ENCODE measurements at regions not wholly inside any gene's neighbourhood (a gene's known extent, or its start where the extent isn't known, plus 50 kb on each side); places are given as distances from the start of the nearest gene placed in this dataset.

DNA sequence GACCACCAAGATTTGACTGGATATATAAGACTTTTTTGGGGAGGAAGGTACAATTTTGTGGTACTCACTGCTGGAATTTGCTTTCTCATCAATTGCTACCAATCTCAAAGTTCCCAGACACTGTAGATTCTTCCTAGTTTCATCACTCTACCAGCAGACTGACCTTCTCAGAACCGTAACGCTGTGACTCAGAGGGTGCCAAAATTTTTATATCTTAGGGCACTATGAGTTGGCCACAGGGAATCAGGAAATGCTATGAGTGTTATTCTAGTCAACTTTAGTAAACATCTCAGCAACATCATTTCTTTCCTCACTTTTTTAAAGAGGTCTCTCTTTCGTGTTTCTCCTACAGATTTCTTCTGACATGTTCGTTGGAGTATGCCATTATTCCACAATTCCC lies 499.0 kb downstream of the TMX3 start:
- Histone ChIP-seq H3K27ac (ENCODE audit: low read depth in 1 of 2, low read length in 1 of 2) (no peak overlapping the region), H3K36me3 (ENCODE audit: control insufficient read depth in 2 of 2, insufficient read depth in 2 of 2, low read length in 1 of 2) (no peaks in the 10 kb centered on the region), H3K9me3 (ENCODE audit: control insufficient read depth in 2 of 2, insufficient read depth in 1 of 2, low read length in 1 of 2) (no peaks in the 10 kb centered on the region), H3K4me1 (ENCODE audit: control insufficient read depth in 2 of 2, insufficient read depth in 2 of 2, low read length in 2 of 2) (no peaks in the 10 kb centered on the region), H3K4me3 (ENCODE audit: low read length in 2 of 2) (no peak overlapping the region), H3K27me3 (ENCODE audit: control insufficient read depth in 2 of 2, insufficient read depth in 1 of 2, low read length in 1 of 2) (no peaks in the 10 kb centered on the region)
- 97% methylated on average over 4 of the region's 4 CpGs for WGBS
- DNase-seq (ENCODE audit: low read depth in 6 of 9, low spot score in 9 of 9): no peak

DNA sequence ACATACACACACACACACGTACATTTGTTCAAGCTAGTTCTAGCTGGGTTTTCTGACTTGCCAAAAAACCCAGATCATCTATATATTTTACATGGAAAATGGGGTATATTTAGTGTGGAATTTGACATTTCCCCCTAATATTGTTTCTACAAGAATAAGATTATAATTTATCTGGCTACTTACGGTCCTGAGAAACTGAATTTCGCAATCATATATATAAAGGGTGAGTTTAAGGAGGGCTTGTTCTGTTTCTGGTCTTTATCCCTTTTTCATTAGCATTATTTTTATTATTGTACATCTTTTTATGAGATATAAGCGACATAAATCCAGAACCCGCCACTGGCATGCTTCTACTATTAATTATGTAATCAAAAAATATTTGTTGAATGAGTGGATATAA lies 528.9 kb downstream of the TMX3 start:
- Histone ChIP-seq H3K4me1 (ENCODE audit: control insufficient read depth in 2 of 2, insufficient read depth in 2 of 2, low read length in 2 of 2) (no peaks in the 10 kb centered on the region), H3K27me3 (ENCODE audit: control insufficient read depth in 2 of 2, insufficient read depth in 1 of 2, low read length in 1 of 2) (no peaks in the 10 kb centered on the region), H3K4me3 (ENCODE audit: low read length in 2 of 2) (no peak overlapping the region), H3K9me3 (ENCODE audit: control insufficient read depth in 2 of 2, insufficient read depth in 1 of 2, low read length in 1 of 2) (no peaks in the 10 kb centered on the region), H3K36me3 (ENCODE audit: control insufficient read depth in 2 of 2, insufficient read depth in 2 of 2, low read length in 1 of 2) (no peaks in the 10 kb centered on the region), H3K27ac (ENCODE audit: low read depth in 1 of 2, low read length in 1 of 2) (no peak overlapping the region)
- no peak for DNase-seq (ENCODE audit: low read depth in 6 of 9, low spot score in 9 of 9)
- 88% methylated on average over 5 of the region's 5 CpGs for WGBS

DNA sequence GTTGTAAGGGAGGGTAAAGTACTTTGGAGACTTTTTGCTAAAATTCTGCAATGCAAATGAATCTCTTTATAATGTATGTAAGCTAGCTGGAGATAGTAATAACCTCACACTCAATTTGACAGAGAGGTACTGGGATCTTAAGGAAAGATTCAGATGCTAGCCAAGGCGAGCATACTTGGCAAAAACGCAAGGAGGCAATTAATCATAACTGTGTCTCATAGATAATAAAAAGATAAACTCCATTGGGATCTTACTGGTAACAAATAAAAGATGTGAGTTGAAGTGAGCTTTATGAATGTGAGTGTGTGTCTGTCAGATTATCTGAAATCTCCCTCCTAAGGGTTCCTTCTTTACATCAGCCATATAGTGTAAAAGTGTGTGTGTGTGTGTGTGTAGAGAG lies 533.0 kb downstream of the TMX3 start:
- H3K9me3 ChIP-seq (ENCODE audit: control insufficient read depth in 2 of 2, insufficient read depth in 1 of 2, low read length in 1 of 2): no peaks in the 10 kb centered on the region
- no peaks in the 10 kb centered on the region for H3K4me1 ChIP-seq (ENCODE audit: control insufficient read depth in 2 of 2, insufficient read depth in 2 of 2, low read length in 2 of 2)
- no peak overlapping the region for H3K27ac ChIP-seq (ENCODE audit: low read depth in 1 of 2, low read length in 1 of 2)
- no peak overlapping the region for H3K4me3 ChIP-seq (ENCODE audit: low read length in 2 of 2)
- no peaks in the 10 kb centered on the region for H3K27me3 ChIP-seq (ENCODE audit: control insufficient read depth in 2 of 2, insufficient read depth in 1 of 2, low read length in 1 of 2)
- WGBS: 96% methylated on average over 2 of the region's 2 CpGs
- no peak for DNase-seq (ENCODE audit: low read depth in 6 of 9, low spot score in 9 of 9)
- H3K36me3 ChIP-seq (ENCODE audit: control insufficient read depth in 2 of 2, insufficient read depth in 2 of 2, low read length in 1 of 2): no peaks in the 10 kb centered on the region

DNA sequence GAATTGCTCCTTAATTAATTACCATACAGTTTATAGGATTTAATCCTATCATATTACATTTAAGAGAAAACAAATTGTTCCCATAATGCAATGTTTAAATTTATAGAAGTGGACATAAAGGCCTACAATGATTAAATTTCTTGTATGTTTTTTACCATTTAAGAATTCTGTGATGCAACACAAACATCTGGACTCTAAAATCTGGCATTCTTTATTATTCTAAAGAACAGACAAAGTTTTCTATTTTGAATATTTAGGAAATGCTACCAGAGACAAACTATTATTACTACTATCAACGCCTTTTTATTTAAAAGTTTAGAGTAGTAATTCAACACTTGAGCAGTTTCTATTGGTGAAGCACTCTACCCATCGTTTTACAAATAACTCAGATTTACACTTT lies 535.1 kb downstream of the TMX3 start:
- Histone ChIP-seq H3K27me3 (ENCODE audit: control insufficient read depth in 2 of 2, insufficient read depth in 1 of 2, low read length in 1 of 2) (no peaks in the 10 kb centered on the region), H3K4me3 (ENCODE audit: low read length in 2 of 2) (no peak overlapping the region), H3K27ac (ENCODE audit: low read depth in 1 of 2, low read length in 1 of 2) (no peak overlapping the region), H3K9me3 (ENCODE audit: control insufficient read depth in 2 of 2, insufficient read depth in 1 of 2, low read length in 1 of 2) (no peaks in the 10 kb centered on the region), H3K36me3 (ENCODE audit: control insufficient read depth in 2 of 2, insufficient read depth in 2 of 2, low read length in 1 of 2) (no peaks in the 10 kb centered on the region), H3K4me1 (ENCODE audit: control insufficient read depth in 2 of 2, insufficient read depth in 2 of 2, low read length in 2 of 2) (no peaks in the 10 kb centered on the region)
- 92% methylated on average over 2 of the region's 2 CpGs for WGBS
- DNase-seq (ENCODE audit: low read depth in 6 of 9, low spot score in 9 of 9): no peak

DNA sequence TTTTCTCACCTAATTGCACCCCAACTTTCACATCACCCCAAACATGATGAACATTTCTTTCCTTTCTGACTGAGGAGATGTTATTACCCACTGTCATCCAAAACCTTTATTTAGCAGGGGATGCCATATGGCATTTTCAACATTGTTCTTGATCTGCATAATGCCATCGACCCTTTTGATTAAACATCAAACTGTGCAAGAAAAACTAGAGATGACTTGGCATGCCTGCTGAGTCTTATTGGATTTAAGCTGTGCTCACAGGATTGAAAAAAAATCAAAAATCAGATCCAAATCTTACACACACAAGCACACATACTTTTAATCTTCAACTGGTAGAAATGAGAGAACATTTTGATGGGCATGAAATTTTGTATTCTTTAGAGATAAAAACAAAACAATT lies 536.0 kb downstream of the TMX3 start:
- Histone ChIP-seq H3K4me3 (ENCODE audit: low read length in 2 of 2) (no peak overlapping the region), H3K36me3 (ENCODE audit: control insufficient read depth in 2 of 2, insufficient read depth in 2 of 2, low read length in 1 of 2) (no peaks in the 10 kb centered on the region), H3K27ac (ENCODE audit: low read depth in 1 of 2, low read length in 1 of 2) (no peak overlapping the region), H3K9me3 (ENCODE audit: control insufficient read depth in 2 of 2, insufficient read depth in 1 of 2, low read length in 1 of 2) (no peaks in the 10 kb centered on the region), H3K27me3 (ENCODE audit: control insufficient read depth in 2 of 2, insufficient read depth in 1 of 2, low read length in 1 of 2) (no peaks in the 10 kb centered on the region), H3K4me1 (ENCODE audit: control insufficient read depth in 2 of 2, insufficient read depth in 2 of 2, low read length in 2 of 2) (no peaks in the 10 kb centered on the region)
- DNase-seq (ENCODE audit: low read depth in 6 of 9, low spot score in 9 of 9): no peak
- 89% methylated on average over 1 of the region's 1 CpG for WGBS

DNA sequence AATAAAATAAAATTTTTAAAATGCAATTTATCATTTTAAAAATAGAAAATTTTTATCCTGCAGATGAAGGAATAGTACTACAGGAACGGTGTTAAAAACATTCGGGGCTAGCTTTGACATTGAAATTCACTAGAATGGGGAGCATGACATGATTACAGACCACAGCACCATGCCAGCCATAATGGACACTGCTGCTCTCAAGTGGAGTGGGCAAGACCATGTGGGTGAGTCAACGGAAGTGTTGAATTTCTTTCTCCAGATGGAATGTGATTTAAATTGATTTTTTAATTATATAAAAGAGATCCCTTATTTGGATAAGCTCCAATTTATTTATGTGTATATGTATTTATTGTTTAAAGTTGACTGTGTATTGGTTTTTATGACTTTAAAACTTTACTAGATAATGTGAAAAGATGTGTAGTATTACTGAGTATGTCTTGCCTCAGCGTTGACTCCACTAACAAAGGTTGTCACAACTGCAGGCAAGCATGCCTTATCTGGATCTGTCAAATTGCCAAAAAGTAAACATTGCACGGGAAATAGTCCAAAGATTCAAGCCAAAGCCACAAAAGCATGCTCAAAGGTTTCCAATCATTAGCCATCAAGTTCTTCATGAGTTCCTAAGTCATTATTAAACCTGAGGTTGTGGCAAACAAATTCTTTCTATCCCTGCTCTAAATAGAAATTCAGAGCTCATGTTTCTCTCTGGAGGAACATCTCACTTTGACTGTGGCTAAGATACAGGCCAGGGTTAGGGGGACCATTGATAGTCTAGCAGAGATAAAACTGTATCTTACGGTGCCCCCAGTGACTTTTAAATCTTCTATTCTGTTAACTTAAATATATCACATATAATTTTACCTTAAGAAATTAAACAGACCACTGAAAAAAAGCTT lies 536.9 kb downstream of the TMX3 start:
- H3K27me3 ChIP-seq (ENCODE audit: control insufficient read depth in 2 of 2, insufficient read depth in 1 of 2, low read length in 1 of 2): no peaks in the 10 kb centered on the region
- peaks cover 0 to 3% of the 10 kb centered on the region in 2 donors for H3K9me3 ChIP-seq (ENCODE audit: control insufficient read depth in 2 of 2, insufficient read depth in 1 of 2, low read length in 1 of 2)
- H3K27ac ChIP-seq (ENCODE audit: low read depth in 1 of 2, low read length in 1 of 2): no peak overlapping the region
- no peaks in the 10 kb centered on the region for H3K4me1 ChIP-seq (ENCODE audit: control insufficient read depth in 2 of 2, insufficient read depth in 2 of 2, low read length in 2 of 2)
- WGBS: 72% methylated on average over 6 of the region's 6 CpGs
- peak in 1 of 9 donors; percentile 0 for DNase-seq (ENCODE audit: low read depth in 6 of 9, low spot score in 9 of 9)
- H3K4me3 ChIP-seq (ENCODE audit: low read length in 2 of 2): no peak overlapping the region
- no peaks in the 10 kb centered on the region for H3K36me3 ChIP-seq (ENCODE audit: control insufficient read depth in 2 of 2, insufficient read depth in 2 of 2, low read length in 1 of 2)

DNA sequence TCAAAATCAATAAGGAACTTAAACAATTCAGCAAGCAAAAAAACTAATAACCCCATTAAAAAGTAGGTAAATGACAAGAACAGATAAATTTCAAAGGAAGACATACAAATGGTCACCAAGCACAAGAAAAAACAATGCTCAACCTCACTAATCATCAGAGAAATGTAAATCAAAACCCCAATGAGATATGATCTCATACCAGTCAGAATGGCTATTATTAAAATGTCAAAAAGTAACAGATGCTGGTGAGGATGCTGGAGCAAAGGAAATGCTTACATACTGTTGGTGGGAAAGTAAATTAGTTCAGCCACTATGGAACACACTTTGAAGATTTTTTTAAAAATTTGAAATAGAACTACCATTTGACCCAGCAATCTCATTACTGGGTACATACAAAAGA lies 538.0 kb downstream of the TMX3 start:
- Histone ChIP-seq H3K27ac (ENCODE audit: low read depth in 1 of 2, low read length in 1 of 2) (no peak overlapping the region), H3K4me1 (ENCODE audit: control insufficient read depth in 2 of 2, insufficient read depth in 2 of 2, low read length in 2 of 2) (no peaks in the 10 kb centered on the region), H3K36me3 (ENCODE audit: control insufficient read depth in 2 of 2, insufficient read depth in 2 of 2, low read length in 1 of 2) (no peaks in the 10 kb centered on the region), H3K27me3 (ENCODE audit: control insufficient read depth in 2 of 2, insufficient read depth in 1 of 2, low read length in 1 of 2) (no peaks in the 10 kb centered on the region), H3K9me3 (ENCODE audit: control insufficient read depth in 2 of 2, insufficient read depth in 1 of 2, low read length in 1 of 2) (peaks cover 0 to 3% of the 10 kb centered on the region in 2 donors), H3K4me3 (ENCODE audit: low read length in 2 of 2) (no peak overlapping the region)
- DNase-seq (ENCODE audit: low read depth in 6 of 9, low spot score in 9 of 9): no peak

DNA sequence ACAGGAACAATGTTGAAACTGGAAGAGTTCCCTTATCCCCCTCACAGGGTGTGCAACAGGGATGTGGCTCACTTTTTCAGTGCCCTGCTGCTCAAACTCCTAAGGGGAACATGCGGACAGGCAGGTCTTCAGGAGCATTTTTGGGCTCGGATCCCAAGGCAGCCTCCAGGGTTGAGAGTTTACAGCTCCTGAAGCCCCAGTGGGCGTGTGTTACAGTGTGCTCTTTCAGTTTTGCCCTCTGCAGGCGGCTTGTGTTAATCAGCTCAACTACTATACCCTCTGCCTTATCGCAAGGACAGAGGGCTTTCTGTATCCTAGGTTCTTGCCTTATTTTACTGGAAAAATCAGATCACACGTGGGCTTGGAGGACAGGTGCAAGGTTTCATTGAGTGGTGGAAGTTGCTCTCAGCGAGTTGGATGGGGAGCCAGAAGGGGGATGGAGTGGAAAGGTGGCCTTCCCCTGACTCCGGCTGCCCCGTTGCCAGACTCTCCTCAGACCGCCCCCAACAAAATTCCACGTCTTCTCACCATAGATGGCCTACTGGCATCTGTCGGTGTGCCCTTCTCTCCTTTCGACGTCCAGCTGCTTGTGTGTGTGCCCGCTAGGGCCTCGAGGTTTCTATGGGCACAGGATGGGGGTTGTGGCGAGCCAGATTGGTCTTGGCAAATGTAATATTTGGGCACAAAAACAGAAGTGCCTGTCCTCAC lies 541.9 kb downstream of the TMX3 start:
- WGBS: 82% methylated on average over 17 of the region's 17 CpGs
- DNase-seq (ENCODE audit: low read depth in 6 of 9, low spot score in 9 of 9): no peak
- no peak overlapping the region for H3K27ac ChIP-seq (ENCODE audit: low read depth in 1 of 2, low read length in 1 of 2)
- no peak overlapping the region for H3K4me3 ChIP-seq (ENCODE audit: low read length in 2 of 2)
- no peaks in the 10 kb centered on the region for H3K36me3 ChIP-seq (ENCODE audit: control insufficient read depth in 2 of 2, insufficient read depth in 2 of 2, low read length in 1 of 2)
- H3K27me3 ChIP-seq (ENCODE audit: control insufficient read depth in 2 of 2, insufficient read depth in 1 of 2, low read length in 1 of 2): no peaks in the 10 kb centered on the region
- H3K9me3 ChIP-seq (ENCODE audit: control insufficient read depth in 2 of 2, insufficient read depth in 1 of 2, low read length in 1 of 2): peaks cover 0 to 3% of the 10 kb centered on the region in 2 donors
- no peaks in the 10 kb centered on the region for H3K4me1 ChIP-seq (ENCODE audit: control insufficient read depth in 2 of 2, insufficient read depth in 2 of 2, low read length in 2 of 2)

DNA sequence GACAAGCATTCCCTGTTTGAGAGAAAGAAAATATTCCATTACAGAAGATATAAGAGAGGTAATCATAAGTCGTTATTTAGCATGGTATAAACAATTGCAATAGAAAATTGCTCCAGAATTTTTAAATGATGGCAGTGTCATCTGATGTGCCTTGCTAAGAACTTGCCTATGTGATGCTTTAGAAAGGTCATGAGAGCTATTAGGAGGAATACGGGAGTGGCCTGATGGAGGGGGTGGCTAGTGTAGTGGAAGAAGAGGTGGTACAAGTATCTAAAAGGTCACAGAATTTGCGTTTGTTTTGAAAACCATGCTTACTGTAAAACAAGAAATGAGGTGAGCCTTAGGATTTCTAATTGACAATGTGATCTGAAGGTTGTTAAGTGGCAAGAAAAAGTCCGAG lies 550.0 kb downstream of the TMX3 start:
- H3K4me3 ChIP-seq (ENCODE audit: low read length in 2 of 2): no peak overlapping the region
- no peaks in the 10 kb centered on the region for H3K9me3 ChIP-seq (ENCODE audit: control insufficient read depth in 2 of 2, insufficient read depth in 1 of 2, low read length in 1 of 2)
- 80% methylated on average over 4 of the region's 4 CpGs for WGBS

More for the DNA sequence above, 550.0 kb downstream of the TMX3 start:
- Histone ChIP-seq H3K27me3 (ENCODE audit: control insufficient read depth in 2 of 2, insufficient read depth in 1 of 2, low read length in 1 of 2) (no peaks in the 10 kb centered on the region), H3K36me3 (ENCODE audit: control insufficient read depth in 2 of 2, insufficient read depth in 2 of 2, low read length in 1 of 2) (no peaks in the 10 kb centered on the region), H3K27ac (ENCODE audit: low read depth in 1 of 2, low read length in 1 of 2) (no peak overlapping the region), H3K4me1 (ENCODE audit: control insufficient read depth in 2 of 2, insufficient read depth in 2 of 2, low read length in 2 of 2) (no peaks in the 10 kb centered on the region)
- DNase-seq (ENCODE audit: low read depth in 6 of 9, low spot score in 9 of 9): no peak
